ENCODE measurements at regions not wholly inside any gene's neighbourhood (a gene's known extent, or its start where the extent isn't known, plus 50 kb on each side); places are given as distances from the start of the nearest gene placed in this dataset.

DNA sequence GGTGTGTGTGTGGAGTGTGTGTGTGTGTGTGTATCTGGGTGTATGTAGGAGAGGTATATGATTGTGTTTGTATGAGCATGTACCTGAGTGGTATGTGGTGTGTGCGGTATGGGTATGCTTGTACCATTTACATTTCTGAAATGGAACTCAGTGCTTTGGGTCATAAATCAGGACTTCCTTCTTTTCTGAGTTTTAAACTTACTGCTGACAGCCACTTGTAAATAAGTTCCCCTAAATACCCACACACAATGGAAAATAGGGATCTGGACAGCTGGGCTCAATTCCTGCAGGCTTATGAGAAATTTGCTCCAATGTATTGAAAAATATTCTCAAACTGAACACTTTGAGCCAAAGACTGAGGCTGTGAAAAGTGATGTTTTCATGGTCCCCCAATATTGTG is 293.6 kb downstream of the HLX start:
- TF ChIP-seq, protein P1, sequence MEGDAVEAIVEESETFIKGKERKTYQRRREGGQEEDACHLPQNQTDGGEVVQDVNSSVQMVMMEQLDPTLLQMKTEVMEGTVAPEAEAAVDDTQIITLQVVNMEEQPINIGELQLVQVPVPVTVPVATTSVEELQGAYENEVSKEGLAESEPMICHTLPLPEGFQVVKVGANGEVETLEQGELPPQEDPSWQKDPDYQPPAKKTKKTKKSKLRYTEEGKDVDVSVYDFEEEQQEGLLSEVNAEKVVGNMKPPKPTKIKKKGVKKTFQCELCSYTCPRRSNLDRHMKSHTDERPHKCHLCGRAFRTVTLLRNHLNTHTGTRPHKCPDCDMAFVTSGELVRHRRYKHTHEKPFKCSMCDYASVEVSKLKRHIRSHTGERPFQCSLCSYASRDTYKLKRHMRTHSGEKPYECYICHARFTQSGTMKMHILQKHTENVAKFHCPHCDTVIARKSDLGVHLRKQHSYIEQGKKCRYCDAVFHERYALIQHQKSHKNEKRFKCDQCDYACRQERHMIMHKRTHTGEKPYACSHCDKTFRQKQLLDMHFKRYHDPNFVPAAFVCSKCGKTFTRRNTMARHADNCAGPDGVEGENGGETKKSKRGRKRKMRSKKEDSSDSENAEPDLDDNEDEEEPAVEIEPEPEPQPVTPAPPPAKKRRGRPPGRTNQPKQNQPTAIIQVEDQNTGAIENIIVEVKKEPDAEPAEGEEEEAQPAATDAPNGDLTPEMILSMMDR (IDR thresholded peaks at IDR 0.05; ENCODE audit: low read length) = no peak
- no peak for TF ChIP-seq EZH2 (IDR thresholded peaks at IDR 0.05; ENCODE audit: borderline replicate concordance, low read length)
